ENCODE measurements at regions not wholly inside any gene's neighbourhood (a gene's known extent, or its start where the extent isn't known, plus 50 kb on each side); places are given as distances from the start of the nearest gene placed in this dataset.

- TF ChIP-seq EP300 (IDR thresholded peaks at IDR 0.05; ENCODE audit: borderline replicate concordance) (no peak), RAD21 (IDR thresholded peaks at IDR 0.05; ENCODE audit: low read depth) (no peak), CREB1 (IDR thresholded peaks at IDR 0.05; ENCODE audit: low read depth) (no peak), CEBPB (IDR thresholded peaks at IDR 0.05) (no peak), MAX (IDR thresholded peaks at IDR 0.05) (no peak), TEAD4 (IDR thresholded peaks at IDR 0.05) (no peak), FOXM1 (IDR thresholded peaks at IDR 0.05; ENCODE audit: borderline replicate concordance, low read depth) (no peak), REST (IDR thresholded peaks at IDR 0.05; ENCODE audit: low read depth) (no peak), TCF12 (IDR thresholded peaks at IDR 0.05; ENCODE audit: low read depth) (no peak), USF1 (IDR thresholded peaks at IDR 0.05) (no peak)
These were observed 131.6 kb downstream of the CAND1 start for GRCh38 chr12:67400742-67401141.

Data from Ishikawa (cell line).